ENCODE measurements at regions not wholly inside any gene's neighbourhood (a gene's known extent, or its start where the extent isn't known, plus 50 kb on each side); places are given as distances from the start of the nearest gene placed in this dataset.
"Not testable (repeated sequence)": the region's sequence is repeated elsewhere in the genome, so short reads cannot be mapped to it uniquely, and the experiment has no call there.

DNA sequence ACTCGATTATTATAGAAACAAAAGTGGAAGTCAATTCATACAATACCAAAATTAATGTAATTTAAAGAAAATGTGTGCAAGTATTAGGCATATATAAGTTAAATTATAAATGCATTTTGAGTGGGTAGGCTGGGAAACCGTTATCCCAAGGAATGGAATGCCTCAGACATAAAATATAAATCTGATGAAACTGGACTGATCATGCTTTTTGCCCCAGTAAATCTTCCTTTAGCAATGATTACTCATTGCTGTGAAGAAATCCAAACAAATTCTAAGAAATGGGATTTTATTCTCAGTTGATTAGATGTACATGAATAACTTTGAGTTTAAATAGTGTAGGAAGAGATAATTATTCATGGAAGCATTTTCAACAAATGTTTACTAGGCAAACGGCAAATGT lies 185.5 kb upstream of the KCNMB2 start:
- 71% methylated on average over 3 of the region's 3 CpGs for WGBS
- DNase-seq (ENCODE audit: low spot score in 2 of 2): no peak

DNA sequence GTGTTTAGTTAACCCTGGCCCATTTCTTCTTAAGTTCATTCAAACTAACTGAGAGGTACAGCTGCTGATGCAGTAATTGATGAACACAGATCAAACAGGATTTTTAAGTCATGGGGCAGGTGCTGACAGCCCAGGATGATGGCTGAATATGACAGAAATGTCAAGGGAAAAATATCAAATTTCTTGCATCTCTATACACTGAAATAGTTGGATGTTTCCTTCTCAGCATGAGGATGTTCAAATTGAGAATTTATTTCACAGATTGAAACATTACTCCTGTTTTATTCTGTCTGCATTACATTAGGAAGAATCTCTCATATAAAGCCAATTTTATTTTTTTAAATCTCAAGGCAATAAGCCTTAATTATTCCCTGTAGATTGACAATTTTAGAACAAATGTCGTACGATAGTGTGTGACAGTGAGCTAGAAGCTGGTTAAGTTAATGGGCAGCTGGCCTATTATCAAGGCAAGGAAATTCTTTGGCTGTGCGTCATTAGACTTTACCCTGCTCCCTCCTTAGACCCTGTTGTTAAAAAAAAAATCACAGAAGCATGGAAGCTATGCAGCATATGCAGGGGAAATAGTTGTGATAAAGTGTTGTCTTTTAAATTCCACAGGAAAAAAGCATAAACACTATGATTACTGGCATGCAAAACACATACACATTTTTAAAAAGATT lies 183.8 kb upstream of the KCNMB2 start:
- H3K4me1 ChIP-seq: no peaks in the 10 kb centered on the region
- TF ChIP-seq POLR2A (IDR thresholded peaks at IDR 0.05) (no peak), EP300 (IDR thresholded peaks at IDR 0.05) (no peak), POLR2AphosphoS5 (IDR thresholded peaks at IDR 0.05) (no peak)
- TF ChIP-seq, protein P1, sequence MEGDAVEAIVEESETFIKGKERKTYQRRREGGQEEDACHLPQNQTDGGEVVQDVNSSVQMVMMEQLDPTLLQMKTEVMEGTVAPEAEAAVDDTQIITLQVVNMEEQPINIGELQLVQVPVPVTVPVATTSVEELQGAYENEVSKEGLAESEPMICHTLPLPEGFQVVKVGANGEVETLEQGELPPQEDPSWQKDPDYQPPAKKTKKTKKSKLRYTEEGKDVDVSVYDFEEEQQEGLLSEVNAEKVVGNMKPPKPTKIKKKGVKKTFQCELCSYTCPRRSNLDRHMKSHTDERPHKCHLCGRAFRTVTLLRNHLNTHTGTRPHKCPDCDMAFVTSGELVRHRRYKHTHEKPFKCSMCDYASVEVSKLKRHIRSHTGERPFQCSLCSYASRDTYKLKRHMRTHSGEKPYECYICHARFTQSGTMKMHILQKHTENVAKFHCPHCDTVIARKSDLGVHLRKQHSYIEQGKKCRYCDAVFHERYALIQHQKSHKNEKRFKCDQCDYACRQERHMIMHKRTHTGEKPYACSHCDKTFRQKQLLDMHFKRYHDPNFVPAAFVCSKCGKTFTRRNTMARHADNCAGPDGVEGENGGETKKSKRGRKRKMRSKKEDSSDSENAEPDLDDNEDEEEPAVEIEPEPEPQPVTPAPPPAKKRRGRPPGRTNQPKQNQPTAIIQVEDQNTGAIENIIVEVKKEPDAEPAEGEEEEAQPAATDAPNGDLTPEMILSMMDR (IDR thresholded peaks at IDR 0.05): no peak
- H3K27ac ChIP-seq: no peak overlapping the region
- no peaks in the 10 kb centered on the region for H3K27me3 ChIP-seq
- WGBS: 45% methylated on average over 3 of the region's 3 CpGs
- H3K36me3 ChIP-seq: no peaks in the 10 kb centered on the region
- H3K9me3 ChIP-seq: no peaks in the 10 kb centered on the region
- DNase-seq (ENCODE audit: low spot score in 2 of 2): no peak
- no peak overlapping the region for H3K4me3 ChIP-seq

More for the DNA sequence above, 185.5 kb upstream of the KCNMB2 start:
- Histone ChIP-seq H3K27me3 (no peaks in the 10 kb centered on the region), H3K4me1 (no peaks in the 10 kb centered on the region), H3K27ac (no peak overlapping the region), H3K4me3 (no peak overlapping the region), H3K36me3 (no peaks in the 10 kb centered on the region), H3K9me3 (no peaks in the 10 kb centered on the region)
- TF ChIP-seq POLR2A (IDR thresholded peaks at IDR 0.05) (no peak), POLR2AphosphoS5 (IDR thresholded peaks at IDR 0.05) (no peak), EP300 (IDR thresholded peaks at IDR 0.05) (no peak)
- TF ChIP-seq, protein P1 (IDR thresholded peaks at IDR 0.05): no peak

DNA sequence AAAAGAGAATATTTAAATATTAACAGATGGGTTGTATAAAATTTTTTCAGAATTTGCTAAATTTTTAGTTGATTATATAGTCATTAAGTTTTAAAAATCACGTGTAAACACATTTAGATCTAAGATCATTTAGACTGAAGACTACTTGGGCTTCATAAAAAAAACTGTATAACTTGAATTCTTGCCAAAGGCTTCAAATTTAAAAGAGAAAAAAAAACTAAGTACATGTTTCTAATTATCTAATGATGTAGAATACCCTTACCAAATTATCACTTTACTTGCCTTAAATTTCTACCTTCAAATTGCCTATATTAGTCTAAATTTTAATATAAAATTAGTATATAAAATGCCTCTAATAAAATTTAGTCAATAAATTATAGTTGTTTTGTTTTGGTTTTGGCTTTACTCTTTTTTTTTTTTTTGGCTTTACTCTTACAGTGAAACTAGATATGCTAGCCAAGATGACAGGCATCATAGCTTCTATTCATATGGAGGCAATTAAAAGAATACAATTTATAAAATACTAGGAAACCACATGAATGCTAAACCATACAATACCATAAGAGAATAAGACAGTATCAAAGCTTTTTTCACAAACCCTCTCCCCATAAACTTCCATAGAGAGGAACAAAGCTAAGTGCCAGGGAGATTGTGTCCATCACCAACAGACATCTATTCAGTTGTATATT lies 183.1 kb upstream of the KCNMB2 start:
- no peaks in the 10 kb centered on the region for H3K36me3 ChIP-seq
- H3K27me3 ChIP-seq: no peaks in the 10 kb centered on the region
- 47% methylated on average over 1 of the region's 1 CpG for WGBS
- no peaks in the 10 kb centered on the region for H3K9me3 ChIP-seq
- no peaks in the 10 kb centered on the region for H3K4me1 ChIP-seq
- DNase-seq (ENCODE audit: low spot score in 2 of 2): no peak
- H3K27ac ChIP-seq: no peak overlapping the region
- TF ChIP-seq, protein P1 (IDR thresholded peaks at IDR 0.05): no peak
- no peak for TF ChIP-seq EP300 (IDR thresholded peaks at IDR 0.05)
- TF ChIP-seq POLR2A (IDR thresholded peaks at IDR 0.05): no peak
- no peak for TF ChIP-seq POLR2AphosphoS5 (IDR thresholded peaks at IDR 0.05)
- no peak overlapping the region for H3K4me3 ChIP-seq

DNA sequence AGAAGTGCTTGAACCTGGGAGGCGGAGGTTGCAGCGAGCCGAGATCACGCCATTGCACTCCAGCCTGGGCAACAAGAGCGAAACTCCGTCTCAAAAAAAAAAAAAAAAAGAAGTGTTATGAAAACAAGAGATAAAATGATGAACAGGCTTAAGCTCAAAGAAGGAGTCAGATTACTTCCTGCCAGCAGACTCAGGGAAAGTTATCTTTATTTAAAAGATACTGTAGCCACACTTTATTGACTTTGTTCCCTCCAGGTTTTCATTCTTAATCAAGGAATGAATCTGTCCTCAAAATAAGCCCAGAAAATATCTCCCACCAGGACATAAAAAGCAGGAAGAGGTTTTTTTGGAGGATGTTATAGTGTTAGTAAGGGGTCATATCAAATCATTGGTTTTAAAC lies 176.5 kb upstream of the KCNMB2 start:
- no peaks in the 10 kb centered on the region for H3K4me1 ChIP-seq
- no peak for DNase-seq (ENCODE audit: low spot score in 2 of 2)
- H3K9me3 ChIP-seq: no peaks in the 10 kb centered on the region
- H3K27ac ChIP-seq: no peak overlapping the region
- H3K36me3 ChIP-seq: no peaks in the 10 kb centered on the region
- no peaks in the 10 kb centered on the region for H3K27me3 ChIP-seq
- H3K4me3 ChIP-seq: no peak overlapping the region
- 85% methylated on average over 6 of the region's 6 CpGs for WGBS
- TF ChIP-seq POLR2A (IDR thresholded peaks at IDR 0.05) (no peak), POLR2AphosphoS5 (IDR thresholded peaks at IDR 0.05) (no peak), EP300 (IDR thresholded peaks at IDR 0.05) (no peak)
- TF ChIP-seq, protein P1 (IDR thresholded peaks at IDR 0.05): no peak

DNA sequence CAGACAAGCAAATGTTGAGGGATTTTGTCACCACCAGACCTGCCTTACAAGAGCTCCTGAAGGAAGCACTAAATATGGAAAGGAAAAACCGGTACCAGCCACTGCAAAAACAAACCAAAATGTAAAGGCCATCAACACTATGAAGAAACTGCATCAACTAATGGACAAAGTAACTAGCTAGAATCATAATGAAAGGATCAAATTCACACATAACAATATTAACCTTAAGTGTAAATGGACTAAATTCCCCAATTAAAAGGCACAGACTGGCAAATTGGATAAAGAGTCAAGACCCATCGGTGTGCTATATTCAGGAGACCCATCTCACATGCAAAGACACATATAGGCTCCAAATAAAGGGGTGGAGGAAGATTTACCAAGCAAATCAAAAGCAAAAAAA lies 173.2 kb upstream of the KCNMB2 start:
- not testable (repeated sequence) for H3K9me3 ChIP-seq; H3K27ac ChIP-seq; H3K4me1 ChIP-seq; DNase-seq (ENCODE audit: low spot score in 2 of 2); H3K4me3 ChIP-seq; H3K27me3 ChIP-seq; H3K36me3 ChIP-seq
- 92% methylated on average over 2 of the region's 2 CpGs for WGBS
